Gastrocnemius medialis (tissue), 4 donors: ENCODE measurements at regions not wholly inside any gene's neighbourhood (a gene's known extent, or its start where the extent isn't known, plus 50 kb on each side); places are given as distances from the start of the nearest gene placed in this dataset.

Experiments
- POLR2A ChIP-seq, 2 donors: fragments of 450-650 bp; IDR thresholded peaks; one replicate each; pipeline ENCODE4 v1.6.1; 2017; ENCODE audit warnings: antibody characterized with exemption in 2 of 2, mild to moderate bottlenecking in 2 of 2, moderate library complexity in 2 of 2
- TF ChIP-seq, protein P1 (sequence below), 5 experiments: fragments of 450-650 bp in 3 of 5; fragments of 200-600 bp in 2 of 5; sonication (generic) in 2 of 5; IDR thresholded peaks in 4 of 5; conservative IDR thresholded peaks in 1 of 5; 1 replicate in 4 of 5; 2 replicates in 1 of 5; pipeline ENCODE4 v1.5.1; 2016 to 2019; ENCODE audit warnings: antibody characterized with exemption in 5 of 5, mild to moderate bottlenecking in 3 of 5, moderate library complexity in 3 of 5

DNA sequence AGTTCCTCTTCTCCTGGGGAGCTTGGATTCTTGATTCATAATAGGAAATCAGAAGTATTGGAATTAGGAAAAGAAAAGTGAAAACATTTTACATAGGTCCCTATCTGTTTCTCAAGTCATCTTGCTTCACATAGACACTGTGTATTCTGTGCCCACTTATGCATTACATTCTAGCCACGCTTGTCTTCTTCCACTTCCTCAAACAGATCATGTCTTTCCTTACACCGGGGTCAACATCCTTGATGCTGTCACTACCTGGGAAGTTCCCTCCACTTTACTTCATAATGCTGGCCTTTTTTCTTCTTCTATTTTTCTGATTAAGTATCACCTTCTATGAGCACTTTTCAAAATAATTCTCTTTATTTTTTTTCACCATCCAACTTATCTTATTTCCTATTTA, 606.4 kb upstream of the CDH8 start:
- TF ChIP-seq, protein P1, sequence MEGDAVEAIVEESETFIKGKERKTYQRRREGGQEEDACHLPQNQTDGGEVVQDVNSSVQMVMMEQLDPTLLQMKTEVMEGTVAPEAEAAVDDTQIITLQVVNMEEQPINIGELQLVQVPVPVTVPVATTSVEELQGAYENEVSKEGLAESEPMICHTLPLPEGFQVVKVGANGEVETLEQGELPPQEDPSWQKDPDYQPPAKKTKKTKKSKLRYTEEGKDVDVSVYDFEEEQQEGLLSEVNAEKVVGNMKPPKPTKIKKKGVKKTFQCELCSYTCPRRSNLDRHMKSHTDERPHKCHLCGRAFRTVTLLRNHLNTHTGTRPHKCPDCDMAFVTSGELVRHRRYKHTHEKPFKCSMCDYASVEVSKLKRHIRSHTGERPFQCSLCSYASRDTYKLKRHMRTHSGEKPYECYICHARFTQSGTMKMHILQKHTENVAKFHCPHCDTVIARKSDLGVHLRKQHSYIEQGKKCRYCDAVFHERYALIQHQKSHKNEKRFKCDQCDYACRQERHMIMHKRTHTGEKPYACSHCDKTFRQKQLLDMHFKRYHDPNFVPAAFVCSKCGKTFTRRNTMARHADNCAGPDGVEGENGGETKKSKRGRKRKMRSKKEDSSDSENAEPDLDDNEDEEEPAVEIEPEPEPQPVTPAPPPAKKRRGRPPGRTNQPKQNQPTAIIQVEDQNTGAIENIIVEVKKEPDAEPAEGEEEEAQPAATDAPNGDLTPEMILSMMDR (IDR thresholded peaks at IDR 0.05 in 4 of 5, conservative IDR thresholded peaks at IDR 0.05 in 1 of 5), result no peak
- no peak for TF ChIP-seq POLR2A (IDR thresholded peaks at IDR 0.05)
